ENCODE measurements at regions not wholly inside any gene's neighbourhood (a gene's known extent, or its start where the extent isn't known, plus 50 kb on each side); places are given as distances from the start of the nearest gene placed in this dataset.

- Histone ChIP-seq H3K27me3 (ENCODE audit: insufficient read depth, poor library complexity, severe bottlenecking) (peaks cover 4% of the 10 kb centered on the region), H3K27ac (replicated peaks) (no peak overlapping the region), H3K4me3 (replicated peaks; ENCODE audit: insufficient read depth, low read length) (no peak overlapping the region)
- no peak for DNase-seq (ENCODE audit: low read depth in 1 of 2, low spot score in 1 of 2)
- TF ChIP-seq POLR2AphosphoS5 (IDR thresholded peaks at IDR 0.05; ENCODE audit: low read depth): no peak
- no peak for TF ChIP-seq SPI1 (IDR thresholded peaks at IDR 0.05; ENCODE audit: borderline replicate concordance, low read depth)
- TF ChIP-seq CTCF (IDR thresholded peaks at IDR 0.05; ENCODE audit: insufficient read depth, low read length): no peak
- no peak for TF ChIP-seq GABPA (IDR thresholded peaks at IDR 0.05; ENCODE audit: low read depth)
- TF ChIP-seq REST (IDR thresholded peaks at IDR 0.05; ENCODE audit: insufficient replicate concordance, low read depth): no peak
Measured at GRCh38 chr3:124504332-124505059, 225.8 kb upstream of the UMPS start.

- Histone ChIP-seq H3K27me3 (ENCODE audit: insufficient read depth, poor library complexity, severe bottlenecking) (peaks cover 2% of the 10 kb centered on the region), H3K27ac (replicated peaks) (no peak overlapping the region), H3K4me3 (replicated peaks; ENCODE audit: insufficient read depth, low read length) (no peak overlapping the region)
- TF ChIP-seq REST (IDR thresholded peaks at IDR 0.05; ENCODE audit: insufficient replicate concordance, low read depth): no peak
- TF ChIP-seq CTCF (IDR thresholded peaks at IDR 0.05; ENCODE audit: insufficient read depth, low read length): no peak
- TF ChIP-seq SPI1 (IDR thresholded peaks at IDR 0.05; ENCODE audit: borderline replicate concordance, low read depth): no peak
- no peak for TF ChIP-seq GABPA (IDR thresholded peaks at IDR 0.05; ENCODE audit: low read depth)
- no peak for TF ChIP-seq POLR2AphosphoS5 (IDR thresholded peaks at IDR 0.05; ENCODE audit: low read depth)
- DNase-seq (ENCODE audit: low read depth in 1 of 2, low spot score in 1 of 2): no peak
Measured at GRCh38 chr3:124509884-124510283, 220.4 kb upstream of the UMPS start.

- H3K27ac ChIP-seq (replicated peaks): no peak overlapping the region
- H3K27me3 ChIP-seq (ENCODE audit: insufficient read depth, poor library complexity, severe bottlenecking): peaks cover 2% of the 10 kb centered on the region
- no peak overlapping the region for H3K4me3 ChIP-seq (replicated peaks; ENCODE audit: insufficient read depth, low read length)
- TF ChIP-seq SPI1 (IDR thresholded peaks at IDR 0.05; ENCODE audit: borderline replicate concordance, low read depth): no peak
- no peak for TF ChIP-seq CTCF (IDR thresholded peaks at IDR 0.05; ENCODE audit: insufficient read depth, low read length)
- TF ChIP-seq REST (IDR thresholded peaks at IDR 0.05; ENCODE audit: insufficient replicate concordance, low read depth): no peak
- TF ChIP-seq GABPA (IDR thresholded peaks at IDR 0.05; ENCODE audit: low read depth): no peak
- no peak for TF ChIP-seq POLR2AphosphoS5 (IDR thresholded peaks at IDR 0.05; ENCODE audit: low read depth)
- DNase-seq (ENCODE audit: low read depth in 1 of 2, low spot score in 1 of 2): no peak
Measured at GRCh38 chr3:124510290-124510689, 220.0 kb upstream of the UMPS start.
